ENCODE measurements at regions not wholly inside any gene's neighbourhood (a gene's known extent, or its start where the extent isn't known, plus 50 kb on each side); places are given as distances from the start of the nearest gene placed in this dataset.

- Histone ChIP-seq H3K4me1 (no peaks in the 10 kb centered on the region), H3K36me3 (no peaks in the 10 kb centered on the region), H3K4me3 (no peak overlapping the region), H3K27me3 (no peaks in the 10 kb centered on the region), H3K9me3 (no peaks in the 10 kb centered on the region), H3K27ac (no peak overlapping the region)
- WGBS, 2 donors = 60 to 72% methylated on average over 7 of the region's 7 CpGs
- TF ChIP-seq CTCF (IDR thresholded peaks at IDR 0.05) = no peak
- TF ChIP-seq POLR2AphosphoS5 (IDR thresholded peaks at IDR 0.05) = no peak
- no peak for TF ChIP-seq EP300 (IDR thresholded peaks at IDR 0.05)
- TF ChIP-seq POLR2A (IDR thresholded peaks at IDR 0.05) = no peak
- no peak for DNase-seq
- intact Hi-C loops (cut with DNase I) = no loop called here
Measured at GRCh38 chr11:134607963-134608750, 196.1 kb upstream of the B3GAT1 start.

GRCh38 chr11:134606251-134606650 is 194.2 kb upstream of the B3GAT1 start:
- no peaks in the 10 kb centered on the region for H3K27me3 ChIP-seq
- WGBS, 2 donors = 76 to 83% methylated on average over 6 of the region's 6 CpGs
- DNase-seq = no peak
- TF ChIP-seq EP300 (IDR thresholded peaks at IDR 0.05) (no peak), POLR2A (IDR thresholded peaks at IDR 0.05) (no peak), POLR2AphosphoS5 (IDR thresholded peaks at IDR 0.05) (no peak), CTCF (IDR thresholded peaks at IDR 0.05) (no peak)
- no peak overlapping the region for H3K27ac ChIP-seq
- no peaks in the 10 kb centered on the region for H3K9me3 ChIP-seq
- no peaks in the 10 kb centered on the region for H3K36me3 ChIP-seq
- intact Hi-C loops (cut with DNase I) = no loop called here
- H3K4me1 ChIP-seq = no peaks in the 10 kb centered on the region
- no peak overlapping the region for H3K4me3 ChIP-seq

GRCh38 chr11:134604886-134605285 is 192.8 kb upstream of the B3GAT1 start:
- WGBS, 2 donors = 86 to 87% methylated on average over 3 of the region's 3 CpGs
- no peaks in the 10 kb centered on the region for H3K9me3 ChIP-seq
- no peak overlapping the region for H3K4me3 ChIP-seq
- H3K27ac ChIP-seq = no peak overlapping the region
- H3K27me3 ChIP-seq = no peaks in the 10 kb centered on the region
- H3K4me1 ChIP-seq = no peaks in the 10 kb centered on the region
- intact Hi-C loops (cut with DNase I) = no loop called here
- no peak for TF ChIP-seq EP300 (IDR thresholded peaks at IDR 0.05)
- no peak for TF ChIP-seq CTCF (IDR thresholded peaks at IDR 0.05)
- TF ChIP-seq POLR2A (IDR thresholded peaks at IDR 0.05) = no peak
- TF ChIP-seq POLR2AphosphoS5 (IDR thresholded peaks at IDR 0.05) = no peak
- DNase-seq = no peak
- H3K36me3 ChIP-seq = no peaks in the 10 kb centered on the region

GRCh38 chr11:134599299-134599771 is 187.3 kb upstream of the B3GAT1 start:
- Histone ChIP-seq H3K36me3 (no peaks in the 10 kb centered on the region), H3K4me3 (no peak overlapping the region), H3K27me3 (no peaks in the 10 kb centered on the region), H3K4me1 (no peaks in the 10 kb centered on the region), H3K9me3 (no peaks in the 10 kb centered on the region), H3K27ac (no peak overlapping the region)
- intact Hi-C loops (cut with DNase I) = no loop called here
- DNase-seq = no peak
- TF ChIP-seq POLR2AphosphoS5 (IDR thresholded peaks at IDR 0.05) (no peak), EP300 (IDR thresholded peaks at IDR 0.05) (no peak), CTCF (IDR thresholded peaks at IDR 0.05) (no peak), POLR2A (IDR thresholded peaks at IDR 0.05) (no peak)
- WGBS, 2 donors = 23 to 31% methylated on average over 6 of the region's 6 CpGs

Data from sigmoid colon (tissue), 6 donors.